H9 (cell line): ENCODE measurements at regions not wholly inside any gene's neighbourhood (a gene's known extent, or its start where the extent isn't known, plus 50 kb on each side); places are given as distances from the start of the nearest gene placed in this dataset.

Experiments
- DNase-seq: peaks from one replicate; pipeline ENCODE4 v3.0.0-alpha.2; 2017
- H2AFZ ChIP-seq: one replicate; pipeline ENCODE4 v1.6.1; 2013; ENCODE audit warnings: mild to moderate bottlenecking, low read length, control low read depth, moderate library complexity
- H2AK5ac ChIP-seq: 2 replicates; pipeline ENCODE4 v1.6.1; 2013; ENCODE audit warnings: low read length, control low read depth, mixed read lengths; ENCODE audit not compliant: insufficient read length
- H2BK120ac ChIP-seq: one replicate; pipeline ENCODE4 v1.6.1; 2013; ENCODE audit warnings: low read depth, mild to moderate bottlenecking, low read length, control low read depth, inconsistent platforms; ENCODE audit not compliant: poor library complexity, severe bottlenecking
- H2BK12ac ChIP-seq: 2 replicates; pipeline ENCODE4 v1.6.1; 2013; ENCODE audit warnings: low read length, control low read depth, mixed read lengths, low read depth; ENCODE audit not compliant: insufficient read length
- H2BK15ac ChIP-seq: 2 replicates; pipeline ENCODE4 v1.6.1; 2013; ENCODE audit warnings: low read depth, low read length, control low read depth
- H2BK20ac ChIP-seq: one replicate; pipeline ENCODE4 v1.6.1; 2013; ENCODE audit warnings: low read depth, mild to moderate bottlenecking, low read length, control low read depth, inconsistent platforms; ENCODE audit not compliant: poor library complexity, severe bottlenecking
- H2BK5ac ChIP-seq: 2 replicates; pipeline ENCODE4 v1.6.1; 2013; ENCODE audit warnings: low read length, control low read depth, mixed read lengths; ENCODE audit not compliant: insufficient read length
- H3K14ac ChIP-seq: 2 replicates; pipeline ENCODE4 v1.6.1; 2013; ENCODE audit warnings: low read length, control low read depth; ENCODE audit not compliant: insufficient read depth
- H3K18ac ChIP-seq: 2 replicates; pipeline ENCODE4 v1.6.1; 2013; ENCODE audit warnings: low read depth, mild to moderate bottlenecking, mixed read lengths, low read length, control low read depth; ENCODE audit not compliant: insufficient read length
- H3K23ac ChIP-seq: 2 replicates; pipeline ENCODE4 v1.6.1; 2013; ENCODE audit warnings: low read length, control low read depth, mixed read lengths, low read depth; ENCODE audit not compliant: insufficient read length
- H3K23me2 ChIP-seq: 2 replicates; pipeline ENCODE4 v1.6.1; 2013; ENCODE audit warnings: low read depth, mild to moderate bottlenecking, mixed read lengths, low read length, control low read depth; ENCODE audit not compliant: insufficient read length, poor library complexity, severe bottlenecking
- H3K27ac ChIP-seq: 2 replicates; pipeline ENCODE4 v1.5.1; 2013; ENCODE audit warnings: low read length, control low read depth, mixed read lengths, low read depth; ENCODE audit not compliant: insufficient read length
- H3K27me3 ChIP-seq: 2 replicates; pipeline ENCODE4 v1.6.1; 2013; ENCODE audit warnings: low read length, control low read depth, inconsistent platforms; ENCODE audit not compliant: insufficient read depth
- H3K4ac ChIP-seq: 2 replicates; pipeline ENCODE4 v1.6.1; 2013; ENCODE audit warnings: low read depth, mild to moderate bottlenecking, control low read depth, inconsistent platforms, low read length, moderate library complexity
- H3K4me1 ChIP-seq: 2 replicates; pipeline ENCODE4 v1.6.1; 2013; ENCODE audit warnings: low read length, control low read depth, inconsistent platforms; ENCODE audit not compliant: insufficient read depth
- H3K4me2 ChIP-seq: 2 replicates; pipeline ENCODE4 v1.6.1; 2013; ENCODE audit warnings: low read length, control low read depth, mixed read lengths; ENCODE audit not compliant: insufficient read length, insufficient read depth
- H3K56ac ChIP-seq: 2 replicates; pipeline ENCODE4 v1.6.1; 2013; ENCODE audit warnings: low read depth, mild to moderate bottlenecking, mixed read lengths, low read length, control low read depth; ENCODE audit not compliant: insufficient read length
- H3K79me1 ChIP-seq: 2 replicates; pipeline ENCODE4 v1.6.1; 2013; ENCODE audit warnings: low read depth, mild to moderate bottlenecking, moderate library complexity, low read length, control low read depth, inconsistent platforms; ENCODE audit not compliant: insufficient read depth, poor library complexity, severe bottlenecking
- H3K79me2 ChIP-seq: 2 replicates; pipeline ENCODE4 v1.6.1; 2013; ENCODE audit warnings: low read length, control low read depth, inconsistent platforms; ENCODE audit not compliant: insufficient read depth
- H3K9ac ChIP-seq: 2 replicates; pipeline ENCODE4 v1.6.1; 2013; ENCODE audit warnings: low read length, control low read depth, mixed read lengths; ENCODE audit not compliant: insufficient read length; ENCODE audit errors: extremely low read depth
- H3K9me3 ChIP-seq: one replicate; pipeline ENCODE4 v1.6.1; 2013; ENCODE audit warnings: low read depth, low read length, inconsistent platforms; ENCODE audit not compliant: control insufficient read depth
- H3T11ph ChIP-seq: one replicate; pipeline ENCODE4 v1.6.1; 2013; ENCODE audit warnings: mild to moderate bottlenecking, low read length, control low read depth, inconsistent platforms
- H4K20me1 ChIP-seq: one replicate; pipeline ENCODE4 v1.6.1; 2013; ENCODE audit not compliant: control insufficient read depth, insufficient read length, insufficient read depth
- H4K5ac ChIP-seq: 2 replicates; pipeline ENCODE4 v1.6.1; 2013; ENCODE audit warnings: low read depth, mild to moderate bottlenecking, mixed read lengths, low read length, control low read depth; ENCODE audit not compliant: insufficient read length
- H4K8ac ChIP-seq: replicated peaks from 2 replicates; pipeline ENCODE4 v1.6.1; 2013; ENCODE audit warnings: low read length, control low read depth, mixed read lengths, low read depth; ENCODE audit not compliant: insufficient read length
- H4K91ac ChIP-seq: 2 replicates; pipeline ENCODE4 v1.6.1; 2013; ENCODE audit warnings: low read depth, mild to moderate bottlenecking, moderate library complexity, mixed read lengths, low read length, control low read depth; ENCODE audit not compliant: insufficient read length
- H3K27ac Mint-ChIP-seq, 3 experiments: 2 replicates in 2 of 3; 3 replicates in 1 of 3; pipeline ENCODE4 v1.8.0; 2020 to 2021; ENCODE audit warnings: mixed read lengths in 3 of 3, mild to moderate bottlenecking in 1 of 3, moderate library complexity in 1 of 3
- H3K27me3 Mint-ChIP-seq: 2 replicates; pipeline ENCODE4 v1.8.0; 2021; ENCODE audit warnings: low read depth, mild to moderate bottlenecking, moderate library complexity, mixed read lengths
- H3K36me3 Mint-ChIP-seq, 3 experiments: 2 replicates in 2 of 3; 3 replicates in 1 of 3; pipeline ENCODE4 v1.8.0; 2020 to 2021; ENCODE audit warnings: low read depth in 3 of 3, mixed read lengths in 3 of 3; ENCODE audit not compliant: insufficient read depth in 1 of 3
- H3K4me1 Mint-ChIP-seq, 2 experiments: 2 replicates each; pipeline ENCODE4 v1.8.0; 2020; ENCODE audit warnings: mixed read lengths in 2 of 2
- H3K4me3 Mint-ChIP-seq, 2 experiments: 2 replicates in 1 of 2; 3 replicates in 1 of 2; pipeline ENCODE4 v1.8.0; 2020 to 2021; ENCODE audit warnings: mild to moderate bottlenecking in 2 of 2, mixed read lengths in 2 of 2, moderate library complexity in 1 of 2
- H3K9me3 Mint-ChIP-seq, 2 experiments: 2 replicates in 1 of 2; 3 replicates in 1 of 2; pipeline ENCODE4 v1.8.0; 2020; ENCODE audit warnings: mild to moderate bottlenecking in 2 of 2, mixed read lengths in 2 of 2, moderate library complexity in 1 of 2
- WGBS: extraction: QIAGEN DNeasy Blood & Tissue Kit; methylation state at CpG from one replicate; pipeline ENCODE4 v1.1.7; 2013; ENCODE audit warnings: missing lambda C conversion rate, low lambda C conversion rate, mixed read lengths; ENCODE audit not compliant: insufficient read length; ENCODE audit errors: extremely low coverage; 5-methylcytosine and 5-hydroxymethylcytosine counted together
- TF ChIP-seq, protein P1 (sequence below): fragments of 200-600 bp; sonication (generic); conservative IDR thresholded peaks from 3 replicates; pipeline ENCODE4 v1.8.0; 2021; ENCODE audit warnings: antibody characterized with exemption, mild to moderate bottlenecking

DNA sequence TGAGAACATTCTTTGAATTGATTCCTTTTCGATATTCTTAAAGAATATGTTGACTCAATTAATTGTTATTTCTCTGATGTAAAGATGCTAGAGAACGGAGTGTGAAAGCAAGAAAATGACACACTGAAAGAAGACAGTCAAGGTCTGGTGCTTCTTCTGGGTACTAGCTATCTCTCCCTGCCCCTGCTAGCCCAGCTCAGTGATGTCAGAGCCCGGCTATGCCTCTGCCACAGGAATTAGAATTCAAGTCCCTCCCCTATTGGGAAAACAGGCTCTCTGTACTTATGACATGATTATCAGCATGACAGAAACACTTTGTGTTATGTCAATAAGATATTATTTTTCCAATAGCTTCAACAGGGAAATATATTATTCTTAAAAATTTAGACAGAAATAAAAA lies 252.4 kb downstream of the KCNC2 start:
- Histone ChIP-seq H3K14ac (no peak overlapping the region), H2BK5ac (no peak overlapping the region), H4K8ac (no peak overlapping the region), H3K79me1 (no peaks in the 10 kb centered on the region), H3K79me2 (no peaks in the 10 kb centered on the region), H4K5ac (no peak overlapping the region), H3K56ac (no peak overlapping the region), H4K91ac (no peak overlapping the region), H2AFZ (no peak overlapping the region), H3K23me2 (no peaks in the 10 kb centered on the region), H3K27me3 (no peaks in the 10 kb centered on the region), H3T11ph (no peak overlapping the region), H2BK20ac (no peak overlapping the region), H3K18ac (no peak overlapping the region), H2BK15ac (no peak overlapping the region), H3K9ac (no peak overlapping the region), H3K4me1 (no peaks in the 10 kb centered on the region), H3K27ac (no peak overlapping the region), H3K4me2 (no peak overlapping the region), H2AK5ac (no peak overlapping the region), H2BK120ac (no peak overlapping the region), H3K4ac (no peak overlapping the region), H3K23ac (no peak overlapping the region), H4K20me1 (no peaks in the 10 kb centered on the region), H3K9me3 (no peaks in the 10 kb centered on the region), H2BK12ac (no peak overlapping the region)
- Mint-ChIP-seq H3K4me1 (no peaks in the 10 kb centered on the region), H3K36me3 (peaks cover 0 to 3% (median 3%) of the 10 kb centered on the region in 3 experiments; a peak in 3 of 7 replicates), H3K27me3 (no peaks in the 10 kb centered on the region), H3K27ac (no peak overlapping the region), H3K4me3 (no peak overlapping the region), H3K9me3 (peaks cover 10 to 13% of the 10 kb centered on the region in 2 experiments; a peak in 4 of 5 replicates)
- TF ChIP-seq, protein P1, sequence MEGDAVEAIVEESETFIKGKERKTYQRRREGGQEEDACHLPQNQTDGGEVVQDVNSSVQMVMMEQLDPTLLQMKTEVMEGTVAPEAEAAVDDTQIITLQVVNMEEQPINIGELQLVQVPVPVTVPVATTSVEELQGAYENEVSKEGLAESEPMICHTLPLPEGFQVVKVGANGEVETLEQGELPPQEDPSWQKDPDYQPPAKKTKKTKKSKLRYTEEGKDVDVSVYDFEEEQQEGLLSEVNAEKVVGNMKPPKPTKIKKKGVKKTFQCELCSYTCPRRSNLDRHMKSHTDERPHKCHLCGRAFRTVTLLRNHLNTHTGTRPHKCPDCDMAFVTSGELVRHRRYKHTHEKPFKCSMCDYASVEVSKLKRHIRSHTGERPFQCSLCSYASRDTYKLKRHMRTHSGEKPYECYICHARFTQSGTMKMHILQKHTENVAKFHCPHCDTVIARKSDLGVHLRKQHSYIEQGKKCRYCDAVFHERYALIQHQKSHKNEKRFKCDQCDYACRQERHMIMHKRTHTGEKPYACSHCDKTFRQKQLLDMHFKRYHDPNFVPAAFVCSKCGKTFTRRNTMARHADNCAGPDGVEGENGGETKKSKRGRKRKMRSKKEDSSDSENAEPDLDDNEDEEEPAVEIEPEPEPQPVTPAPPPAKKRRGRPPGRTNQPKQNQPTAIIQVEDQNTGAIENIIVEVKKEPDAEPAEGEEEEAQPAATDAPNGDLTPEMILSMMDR = no peak
- no CpG with 5 or more reads among the region's 3 CpGs for WGBS
- DNase-seq = no peak
